ENCODE measurements at regions not wholly inside any gene's neighbourhood (a gene's known extent, or its start where the extent isn't known, plus 50 kb on each side); places are given as distances from the start of the nearest gene placed in this dataset.

DNA sequence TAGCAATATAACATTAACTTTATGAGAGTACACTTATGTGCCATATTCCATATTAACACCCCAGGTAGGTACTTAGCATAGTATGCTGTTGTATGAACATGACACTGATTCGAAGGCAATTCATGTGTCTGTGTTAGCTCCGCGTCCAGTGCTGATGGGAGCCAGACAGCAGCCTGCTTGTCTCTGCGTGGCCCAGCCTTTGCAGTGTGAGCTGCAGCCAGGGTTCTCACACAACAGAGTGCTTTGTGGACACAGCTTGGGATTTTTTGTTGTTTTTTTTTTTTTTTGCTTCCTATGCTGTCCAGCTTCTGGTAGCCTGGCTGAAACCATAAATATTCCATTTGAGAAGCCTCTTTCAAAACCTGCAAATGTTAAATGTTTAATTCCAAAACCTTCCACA lies 350.9 kb downstream of the SMOC2 start:
- TF ChIP-seq, protein P1, sequence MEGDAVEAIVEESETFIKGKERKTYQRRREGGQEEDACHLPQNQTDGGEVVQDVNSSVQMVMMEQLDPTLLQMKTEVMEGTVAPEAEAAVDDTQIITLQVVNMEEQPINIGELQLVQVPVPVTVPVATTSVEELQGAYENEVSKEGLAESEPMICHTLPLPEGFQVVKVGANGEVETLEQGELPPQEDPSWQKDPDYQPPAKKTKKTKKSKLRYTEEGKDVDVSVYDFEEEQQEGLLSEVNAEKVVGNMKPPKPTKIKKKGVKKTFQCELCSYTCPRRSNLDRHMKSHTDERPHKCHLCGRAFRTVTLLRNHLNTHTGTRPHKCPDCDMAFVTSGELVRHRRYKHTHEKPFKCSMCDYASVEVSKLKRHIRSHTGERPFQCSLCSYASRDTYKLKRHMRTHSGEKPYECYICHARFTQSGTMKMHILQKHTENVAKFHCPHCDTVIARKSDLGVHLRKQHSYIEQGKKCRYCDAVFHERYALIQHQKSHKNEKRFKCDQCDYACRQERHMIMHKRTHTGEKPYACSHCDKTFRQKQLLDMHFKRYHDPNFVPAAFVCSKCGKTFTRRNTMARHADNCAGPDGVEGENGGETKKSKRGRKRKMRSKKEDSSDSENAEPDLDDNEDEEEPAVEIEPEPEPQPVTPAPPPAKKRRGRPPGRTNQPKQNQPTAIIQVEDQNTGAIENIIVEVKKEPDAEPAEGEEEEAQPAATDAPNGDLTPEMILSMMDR (IDR thresholded peaks at IDR 0.05; ENCODE audit: insufficient read depth, low read depth, low read length): no peak
- TF ChIP-seq EZH2 (IDR thresholded peaks at IDR 0.05; ENCODE audit: insufficient read depth, low read length): no peak
